HepG2 (cell line): ENCODE measurements at regions not wholly inside any gene's neighbourhood (a gene's known extent, or its start where the extent isn't known, plus 50 kb on each side); places are given as distances from the start of the nearest gene placed in this dataset.

Source experiments
- ATAC-seq: fragments of 200-7000 bp; cut with Tn5 transposase; 3 replicates; pipeline ENCODE4 v1.9.1; 2020; ENCODE audit warnings: mild to moderate bottlenecking, moderate library complexity
- BruUV-seq: library from RNA; stranded (reverse); fragments of 400-500 nt; replicated peaks from 2 replicates; lab custom pipeline; 2021; lab: Mats Ljungman, UMichigan
- CTCF ChIA-PET: fragments of 300-600 bp; formaldehyde crosslinking; extraction: SDS; loops from one replicate; lab custom pipeline; 2021; ENCODE audit warnings: low total read pairs, inconsistent platforms, low intra/inter-chr PET ratio; lab: Yijun Ruan, JAX
- POLR2A ChIA-PET: fragments of 350-600 bp; sonication (Branson Sonifier 250); formaldehyde crosslinking; loops from one replicate; lab custom pipeline; 2020; ENCODE audit warnings: antibody characterized with exemption, inconsistent platforms; lab: Yijun Ruan, JAX
- DNase-seq: peaks from one replicate; pipeline ENCODE4 v3.0.0-alpha.2; 2015; ENCODE audit warnings: low spot score
- FAIRE-seq: peaks from 3 replicates; lab custom pipeline; 2011; peaks lifted over from hg19 to GRCh38; lab: Jason Lieb, UNC
- H2AFZ ChIP-seq: one replicate; pipeline ENCODE4 v1.6.1; 2011; ENCODE audit warnings: low read length, inconsistent platforms
- H3K27ac ChIP-seq: fragments of 300-600 bp; 3 replicates; pipeline ENCODE4 v1.8.0; 2011; ENCODE audit warnings: mixed run types, mild to moderate bottlenecking, mixed read lengths, low read length, inconsistent platforms; ENCODE audit not compliant: insufficient read depth; ENCODE audit errors: extremely low read length
- H3K27me3 ChIP-seq, 2 experiments: fragments of 200-600 bp in 1 of 2; 2 replicates in 1 of 2; 3 replicates in 1 of 2; pipeline versions ENCODE4 v1.6.0 to v1.8.0; 2011; ENCODE audit warnings: low read length in 2 of 2, mild to moderate bottlenecking in 2 of 2, moderate library complexity in 2 of 2, inconsistent platforms in 1 of 2; ENCODE audit not compliant: insufficient read depth in 2 of 2, control insufficient read depth in 1 of 2
- H3K36me3 ChIP-seq, 2 experiments: fragments of 200-600 bp in 1 of 2; replicated peaks in 1 of 2; 2 replicates in 1 of 2; 3 replicates in 1 of 2; pipeline versions ENCODE4 v1.5.1 to v1.8.0; 2011; ENCODE audit warnings: low read length in 2 of 2, inconsistent platforms in 1 of 2; ENCODE audit not compliant: insufficient read depth in 2 of 2, control insufficient read depth in 1 of 2
- H3K4me1 ChIP-seq: 2 replicates; pipeline ENCODE4 v1.5.1; 2012; ENCODE audit warnings: low read length, inconsistent platforms; ENCODE audit not compliant: insufficient read depth
- H3K4me2 ChIP-seq: 2 replicates; pipeline ENCODE4 v1.6.0; 2011; ENCODE audit warnings: low read depth, low read length, inconsistent platforms
- H3K4me3 ChIP-seq, 3 experiments: fragments of 200-600 bp in 1 of 3; sonication (generic), shearing (Covaris generic) in 1 of 3; replicated peaks in 1 of 3; 2 replicates each; pipeline ENCODE4 v1.5.1; 2011 to 2016; ENCODE audit warnings: low read length in 3 of 3, inconsistent platforms in 2 of 3, low read depth in 2 of 3, mild to moderate bottlenecking in 2 of 3, control low read depth in 1 of 3, mixed read lengths in 1 of 3; ENCODE audit not compliant: insufficient read depth in 1 of 3
- H3K79me2 ChIP-seq: one replicate; pipeline ENCODE4 v1.6.1; 2011; ENCODE audit warnings: low read length, inconsistent platforms; ENCODE audit not compliant: insufficient read depth
- H3K9ac ChIP-seq: 2 replicates; pipeline ENCODE4 v1.6.0; 2011; ENCODE audit warnings: mild to moderate bottlenecking, low read depth, low read length, inconsistent platforms; ENCODE audit not compliant: insufficient read depth
- H3K9me3 ChIP-seq: 2 replicates; pipeline ENCODE4 v1.5.1; 2012; ENCODE audit warnings: mild to moderate bottlenecking, low read length
- H4K20me1 ChIP-seq: 2 replicates; pipeline ENCODE4 v1.6.0; 2011; ENCODE audit warnings: inconsistent platforms, mild to moderate bottlenecking, low read length, moderate library complexity; ENCODE audit not compliant: insufficient read depth
- KMT2A ChIP-seq: sonication (generic); formaldehyde crosslinking; IDR thresholded peaks from 2 replicates; pipeline ENCODE4 v1.4.0; 2020; ENCODE audit warnings: missing genetic modification reagents
- MXD4 ChIP-seq: IDR thresholded peaks from 2 replicates; pipeline ENCODE4 v1.6.1; 2016; ENCODE audit warnings: mild to moderate bottlenecking, missing biosample characterization, missing genetic modification reagents
- MYPOP ChIP-seq: sonication (generic); formaldehyde crosslinking; IDR thresholded peaks from 2 replicates; pipeline ENCODE4 v1.8.1; 2023; ENCODE audit warnings: mild to moderate bottlenecking, moderate library complexity, missing genetic modification reagents
- SP140L ChIP-seq: sonication (generic); formaldehyde crosslinking; IDR thresholded peaks from 2 replicates; pipeline ENCODE4 v1.4.0; 2020; ENCODE audit warnings: missing genetic modification reagents, borderline replicate concordance
- ZFP90 ChIP-seq: sonication (generic); formaldehyde crosslinking; IDR thresholded peaks from 2 replicates; pipeline ENCODE4 v1.8.0; 2022; ENCODE audit warnings: missing genetic modification reagents, mild to moderate bottlenecking, inconsistent platforms, borderline replicate concordance
- ZIK1 ChIP-seq: sonication (generic); formaldehyde crosslinking; IDR thresholded peaks from 2 replicates; pipeline ENCODE4 v1.5.0; 2020; ENCODE audit warnings: mild to moderate bottlenecking, low read depth, missing genetic modification reagents, borderline replicate concordance
- ZNF282 ChIP-seq: fragments of 450-650 bp; IDR thresholded peaks from 2 replicates; pipeline ENCODE4 v1.6.1; 2018; ENCODE audit not compliant: partially characterized antibody
- ZNF737 ChIP-seq: sonication (generic); formaldehyde crosslinking; IDR thresholded peaks from 2 replicates; pipeline ENCODE4 v1.5.0; 2020; ENCODE audit warnings: missing genetic modification reagents, mild to moderate bottlenecking, borderline replicate concordance
- ZNF775 ChIP-seq: sonication (generic); formaldehyde crosslinking; IDR thresholded peaks from 2 replicates; pipeline ENCODE4 v1.4.0; 2020; ENCODE audit warnings: missing genetic modification reagents, mild to moderate bottlenecking, moderate library complexity, borderline replicate concordance
- WGBS: methylation state at CpG from one replicate; pipeline ENCODE4 v1.1.6; 2017; ENCODE audit warnings: low lambda C conversion rate; 5-methylcytosine and 5-hydroxymethylcytosine counted together
- in situ Hi-C: cut with HindIII; loops from 2 replicates; pipeline ENCODE4 v1.10.0; 2017; ENCODE audit warnings: low pct_unique_long_range_greater_than_20kb; ENCODE audit not compliant: extremely low pct_ligation_motif_present
- intact Hi-C: fragments of 100-400 bp; cut with micrococcal nuclease; formaldehyde crosslinking; loops from one replicate; pipeline ENCODE4 v1.10.0; 2022; ENCODE audit not compliant: unreplicated experiment
- TF ChIP-seq, protein P1 (sequence below): sonication (generic); formaldehyde crosslinking; IDR thresholded peaks from 2 replicates; pipeline ENCODE4 v1.4.0; 2020; ENCODE audit warnings: low read depth, mild to moderate bottlenecking, missing genetic modification reagents

DNA sequence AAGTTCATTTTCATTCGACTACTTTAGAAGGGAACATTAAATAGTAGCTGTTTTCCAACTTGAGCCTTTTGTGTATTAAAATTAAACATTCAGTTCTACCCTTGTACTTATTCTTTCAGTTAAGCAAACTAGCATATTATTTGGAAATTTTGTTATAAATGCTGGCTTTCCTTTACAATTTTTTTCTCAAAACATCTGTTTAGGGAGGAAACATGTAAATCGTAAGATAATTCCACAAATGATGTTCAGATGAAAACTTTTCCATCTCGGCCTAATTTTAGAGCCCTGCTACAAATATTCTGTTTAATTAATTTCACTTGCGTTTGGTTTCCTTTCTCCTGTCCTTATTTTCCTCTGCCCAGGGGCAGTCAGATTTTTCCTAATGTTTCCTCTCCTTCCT, 476.2 kb upstream of the RGMA start:
- BruUV-seq: no TSS peak
- CTCF ChIA-PET: no interaction called here

More for the DNA sequence above, 476.2 kb upstream of the RGMA start:
- no peak for ATAC-seq
- Histone ChIP-seq H3K27ac (no peak overlapping the region), H4K20me1 (no peaks in the 10 kb centered on the region), H3K36me3 (no peaks in the 10 kb centered on the region), H3K79me2 (no peaks in the 10 kb centered on the region), H3K27me3 (0 out of 5 replicates have a peak, but pooled peaks cover 0 to 2% of the 10 kb centered on the region in 2 experiments), H3K4me3 (no peak overlapping the region), H3K9ac (no peak overlapping the region), H2AFZ (no peak overlapping the region), H3K9me3 (no peaks in the 10 kb centered on the region), H3K4me2 (no peak overlapping the region), H3K4me1 (no peaks in the 10 kb centered on the region)
- POLR2A ChIA-PET: no interaction called here
- in situ Hi-C loops (no loop called here), intact Hi-C loops (no loop called here)
- WGBS: 2% methylated on average over 4 of the region's 4 CpGs
- FAIRE-seq: no peak
- no peak for TF ChIP-seq ZNF282
- TF ChIP-seq SP140L (CRISPR knock-in tag): no peak
- no peak for TF ChIP-seq MYPOP (CRISPR knock-in tag)
- no peak for TF ChIP-seq ZFP90 (CRISPR knock-in tag)
- no peak for TF ChIP-seq ZNF775 (CRISPR knock-in tag)
- TF ChIP-seq KMT2A (CRISPR knock-in tag): no peak
- TF ChIP-seq, protein P1, sequence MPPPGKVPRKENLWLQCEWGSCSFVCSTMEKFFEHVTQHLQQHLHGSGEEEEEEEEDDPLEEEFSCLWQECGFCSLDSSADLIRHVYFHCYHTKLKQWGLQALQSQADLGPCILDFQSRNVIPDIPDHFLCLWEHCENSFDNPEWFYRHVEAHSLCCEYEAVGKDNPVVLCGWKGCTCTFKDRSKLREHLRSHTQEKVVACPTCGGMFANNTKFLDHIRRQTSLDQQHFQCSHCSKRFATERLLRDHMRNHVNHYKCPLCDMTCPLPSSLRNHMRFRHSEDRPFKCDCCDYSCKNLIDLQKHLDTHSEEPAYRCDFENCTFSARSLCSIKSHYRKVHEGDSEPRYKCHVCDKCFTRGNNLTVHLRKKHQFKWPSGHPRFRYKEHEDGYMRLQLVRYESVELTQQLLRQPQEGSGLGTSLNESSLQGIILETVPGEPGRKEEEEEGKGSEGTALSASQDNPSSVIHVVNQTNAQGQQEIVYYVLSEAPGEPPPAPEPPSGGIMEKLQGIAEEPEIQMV (CRISPR knock-in tag): no peak
- no peak for TF ChIP-seq MXD4 (CRISPR knock-in tag)
- no peak for TF ChIP-seq ZIK1
- no peak for TF ChIP-seq ZNF737 (CRISPR knock-in tag)
- no peak for DNase-seq
